Common myeloid progenitor, CD34-positive (primary cell): ENCODE measurements at regions not wholly inside any gene's neighbourhood (a gene's known extent, or its start where the extent isn't known, plus 50 kb on each side); places are given as distances from the start of the nearest gene placed in this dataset.
A peak's percentile ranks its signal among the peaks of the same experiment; 100 is the strongest.
"Not testable (repeated sequence)": the region's sequence is repeated elsewhere in the genome, so short reads cannot be mapped to it uniquely, and the experiment has no call there.

Source experiments
- CTCF ChIA-PET: fragments of 350-600 bp; sonication (Branson Sonifier 250); formaldehyde crosslinking; loops from one replicate; lab custom pipeline; 2021; ENCODE audit warnings: antibody characterized with exemption; lab: Charles Lee
- POLR2A ChIA-PET: fragments of 350-600 bp; sonication (Branson Sonifier 250); formaldehyde crosslinking; loops from one replicate; lab custom pipeline; 2021; ENCODE audit warnings: antibody characterized with exemption; lab: Charles Lee
- DNase-seq, 3 donors: peaks; one replicate each; pipeline versions ENCODE4 v3.0.0 to v3.0.0-alpha.2; 2013
- H3K27ac ChIP-seq, 2 experiments: 1 replicate in 1 of 2; 2 replicates in 1 of 2; pipeline ENCODE4 v1.7.0; 2013; ENCODE audit warnings: inconsistent platforms in 2 of 2, low read length in 2 of 2, mild to moderate bottlenecking in 2 of 2, low read depth in 1 of 2, moderate library complexity in 1 of 2; ENCODE audit not compliant: severe bottlenecking in 2 of 2, insufficient read depth in 1 of 2, poor library complexity in 1 of 2
- H3K27me3 ChIP-seq, 5 experiments: replicated peaks in 2 of 5; 1 replicate in 3 of 5; 2 replicates in 2 of 5; pipeline versions ENCODE4 v1.6.1 to v1.7.0; 2013; ENCODE audit warnings: low read length in 4 of 5, mild to moderate bottlenecking in 2 of 5, moderate library complexity in 2 of 5, inconsistent platforms in 1 of 5; ENCODE audit not compliant: insufficient read depth in 5 of 5, control insufficient read depth in 4 of 5
- H3K36me3 ChIP-seq, 4 experiments: 1 replicate in 2 of 4; 2 replicates in 2 of 4; pipeline versions ENCODE4 v1.6.1 to v1.7.0; 2013; ENCODE audit warnings: low read length in 3 of 4, control low read depth in 1 of 4, mild to moderate bottlenecking in 1 of 4; ENCODE audit not compliant: control insufficient read depth in 4 of 4, insufficient read depth in 4 of 4
- H3K4me1 ChIP-seq, 4 experiments: 1 replicate in 3 of 4; 2 replicates in 1 of 4; pipeline versions ENCODE4 v1.6.1 to v1.7.1; 2013; ENCODE audit warnings: low read length in 3 of 4, mild to moderate bottlenecking in 3 of 4, control low read depth in 1 of 4, inconsistent platforms in 1 of 4, moderate library complexity in 1 of 4; ENCODE audit not compliant: control insufficient read depth in 4 of 4, insufficient read depth in 4 of 4; ENCODE audit errors: control extremely low read depth in 1 of 4
- H3K4me3 ChIP-seq, 7 experiments: 1 replicate in 4 of 7; 2 replicates in 3 of 7; pipeline versions ENCODE4 v1.5.1 to v1.7.0; 2013; ENCODE audit warnings: mild to moderate bottlenecking in 7 of 7, low read length in 6 of 7, moderate library complexity in 6 of 7, inconsistent platforms in 2 of 7, low read depth in 2 of 7, control low read depth in 1 of 7; ENCODE audit not compliant: insufficient read depth in 4 of 7, control insufficient read depth in 1 of 7; ENCODE audit errors: extremely low read depth in 1 of 7
- H3K9me3 ChIP-seq, 5 experiments: 1 replicate in 4 of 5; 2 replicates in 1 of 5; pipeline versions ENCODE4 v1.6.1 to v1.7.1; 2013; ENCODE audit warnings: low read length in 4 of 5, mild to moderate bottlenecking in 2 of 5, inconsistent platforms in 1 of 5, low read depth in 1 of 5, moderate library complexity in 1 of 5; ENCODE audit not compliant: control insufficient read depth in 4 of 5, insufficient read depth in 2 of 5; ENCODE audit errors: control extremely low read depth in 1 of 5
- WGBS: methylation state at CpG from one replicate; pipeline ENCODE4 v1.1.5; 2013; ENCODE audit not compliant: insufficient coverage; 5-methylcytosine and 5-hydroxymethylcytosine counted together

DNA sequence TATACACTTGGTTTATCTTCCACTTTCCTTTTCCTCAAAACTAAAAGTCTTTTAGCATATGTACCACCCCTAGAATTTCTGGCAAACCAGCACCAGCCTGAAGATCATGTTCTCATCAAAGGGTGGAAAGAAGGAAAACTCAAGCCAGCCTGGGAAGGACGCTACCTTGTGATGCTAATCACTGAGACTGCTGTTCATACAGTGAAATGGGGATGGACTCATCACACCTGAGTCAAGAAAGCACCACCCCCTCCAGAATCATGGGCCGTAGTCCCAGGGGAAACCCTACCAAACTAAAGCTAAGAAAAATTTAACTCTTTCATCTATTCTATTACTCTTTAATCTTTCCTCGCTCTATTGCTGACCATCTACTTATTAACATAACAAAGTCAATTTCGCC is 595.9 kb upstream of the AADAT start:
- H3K9me3 ChIP-seq, H3K4me3 ChIP-seq, DNase-seq, H3K27ac ChIP-seq, H3K4me1 ChIP-seq, H3K27me3 ChIP-seq, POLR2A ChIA-PET, CTCF ChIA-PET, H3K36me3 ChIP-seq: not testable (repeated sequence)
- WGBS: 100% methylated on average over 2 of the region's 4 CpGs

DNA sequence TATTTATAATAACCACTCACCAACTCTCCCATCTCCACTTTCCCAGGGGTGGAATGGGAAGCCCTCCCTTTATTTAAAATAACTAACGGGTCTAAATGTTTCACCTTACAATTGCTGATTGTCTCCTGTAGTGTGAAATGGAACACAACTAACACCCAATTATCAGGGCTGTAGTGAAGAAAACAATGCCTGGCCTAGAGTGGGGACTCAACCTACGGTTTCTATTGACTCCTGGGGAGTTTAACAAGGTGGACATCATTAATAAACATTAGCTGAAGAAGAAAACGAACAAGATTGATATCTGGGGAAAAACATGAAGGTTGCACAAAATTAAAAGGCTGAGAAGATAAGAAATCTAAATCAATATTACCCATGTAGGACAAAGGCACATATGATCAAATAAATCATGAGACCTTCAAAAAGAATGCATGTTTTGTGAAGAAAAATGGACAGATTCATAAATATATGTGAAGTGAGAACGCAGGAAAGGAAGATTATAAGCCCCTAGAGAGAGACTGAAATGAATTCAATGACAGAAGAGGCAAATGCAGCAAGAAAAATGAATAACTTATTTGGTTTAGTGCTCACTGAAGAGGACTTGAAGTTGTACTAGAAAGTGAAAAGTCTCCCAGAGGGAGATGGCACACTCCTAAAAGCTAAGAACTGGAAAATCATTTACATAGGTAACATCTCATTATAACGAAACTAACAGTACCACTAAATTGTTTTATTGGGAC is 593.0 kb upstream of the AADAT start:
- H3K27ac ChIP-seq: no peak overlapping the region
- 80% methylated on average over 1 of the region's 5 CpGs for WGBS
- H3K27me3 ChIP-seq: no peaks in the 10 kb centered on the region
- POLR2A ChIA-PET: no interaction called here
- no peak overlapping the region for H3K4me3 ChIP-seq
- peaks cover 0 to 3% (median 0%) of the 10 kb centered on the region in 4 experiments for H3K4me1 ChIP-seq
- no peaks in the 10 kb centered on the region for H3K36me3 ChIP-seq
- CTCF ChIA-PET: no interaction called here
- H3K9me3 ChIP-seq: peaks cover 0 to 2% (median 0%) of the 10 kb centered on the region in 5 experiments
- no peak for DNase-seq

DNA sequence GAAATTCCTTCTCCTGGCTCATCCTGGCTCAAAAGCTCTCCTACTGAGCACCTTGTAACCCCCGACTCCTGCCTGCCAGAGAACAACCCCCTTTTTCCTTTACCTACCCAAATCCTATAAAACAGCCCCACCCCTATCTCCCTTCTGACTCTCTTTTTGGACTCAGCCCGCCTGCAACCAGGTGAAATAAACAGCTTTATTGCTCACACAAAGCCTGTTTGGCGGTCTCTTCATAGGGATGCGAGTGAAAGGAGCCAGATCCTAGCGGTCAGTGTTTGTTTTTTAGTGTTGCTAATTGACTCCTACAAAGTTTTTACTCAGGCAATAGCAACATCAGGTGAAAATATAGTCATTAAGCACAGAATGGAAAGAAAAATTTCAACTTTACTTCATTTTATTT is 592.3 kb upstream of the AADAT start:
- POLR2A ChIA-PET, CTCF ChIA-PET, DNase-seq, H3K4me3 ChIP-seq, H3K36me3 ChIP-seq, H3K27ac ChIP-seq, H3K27me3 ChIP-seq, H3K4me1 ChIP-seq, H3K9me3 ChIP-seq: not testable (repeated sequence)
- 96% methylated on average over 5 of the region's 5 CpGs for WGBS

DNA sequence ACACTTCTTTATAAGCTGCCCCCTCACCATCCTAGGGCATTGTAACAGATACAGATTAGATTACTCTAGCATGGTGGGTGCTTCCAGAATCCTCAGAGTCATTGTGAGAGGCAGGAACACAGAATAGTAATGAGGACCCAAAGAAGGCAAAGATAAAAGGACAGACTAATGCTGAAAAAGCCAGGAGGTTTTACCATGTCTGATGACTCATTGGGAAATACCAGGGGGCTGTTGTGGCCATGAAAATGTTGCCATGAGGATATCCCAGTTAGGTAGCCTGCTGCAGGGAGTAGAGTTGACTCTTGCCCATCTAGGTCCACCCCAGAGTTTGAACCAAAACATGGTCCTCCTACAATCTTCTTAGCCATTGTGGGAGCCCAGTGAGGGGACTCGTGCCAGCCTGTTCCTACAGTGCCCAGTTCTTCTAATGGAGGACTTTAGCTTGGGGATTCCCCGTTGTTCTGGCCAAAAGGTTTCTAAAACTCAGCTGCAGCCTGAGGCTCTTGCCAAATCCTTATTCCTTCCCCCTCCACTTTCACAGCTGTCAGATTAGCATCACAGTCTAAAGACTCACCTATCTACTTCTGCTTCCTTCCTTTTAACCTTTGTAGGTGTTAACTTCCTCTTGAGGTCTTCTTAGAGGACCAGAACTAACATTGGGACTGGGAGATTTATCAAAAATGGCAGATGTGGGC is 586.0 kb upstream of the AADAT start:
- Histone ChIP-seq H3K9me3 (peaks cover 0 to 2% (median 0%) of the 10 kb centered on the region in 5 experiments), H3K27me3 (no peaks in the 10 kb centered on the region), H3K36me3 (no peaks in the 10 kb centered on the region), H3K4me1 (peaks cover 2 to 22% (median 8%) of the 10 kb centered on the region in 4 experiments), H3K27ac (no peak overlapping the region), H3K4me3 (no peak overlapping the region)
- POLR2A ChIA-PET: no interaction called here
- WGBS: 97% methylated on average over 2 of the region's 2 CpGs
- DNase-seq: no peak
- CTCF ChIA-PET: interaction anchor here (1.0 kb wide), 1 partner anchor 83 kb away, joined by 3 read pairs; no protein-coding TSS in a partner anchor

DNA sequence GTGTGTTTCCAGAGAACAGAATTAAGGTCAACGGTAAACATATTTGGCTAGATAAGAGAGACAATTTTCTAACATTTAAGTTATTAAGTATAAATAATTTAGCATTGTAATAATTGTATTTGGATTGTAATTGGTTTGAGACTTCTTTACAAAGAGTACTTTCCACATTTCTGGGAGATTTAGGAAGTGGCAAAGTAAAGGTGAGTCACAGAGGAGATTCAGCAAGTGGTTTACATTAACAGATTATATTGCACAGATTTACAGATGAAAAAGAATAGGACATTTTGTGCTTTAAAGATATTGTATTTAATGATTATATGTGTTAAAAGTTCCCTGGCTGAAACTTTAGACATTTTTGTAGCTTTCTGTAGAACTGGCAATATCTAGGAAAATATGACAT is 584.4 kb upstream of the AADAT start:
- POLR2A ChIA-PET: no interaction called here
- no CpG with 5 or more reads among the region's 1 CpG for WGBS
- no peaks in the 10 kb centered on the region for H3K36me3 ChIP-seq
- DNase-seq: no peak
- CTCF ChIA-PET: no interaction called here
- H3K9me3 ChIP-seq: peaks cover 0 to 2% (median 0%) of the 10 kb centered on the region in 5 experiments
- no peaks in the 10 kb centered on the region for H3K27me3 ChIP-seq
- no peak overlapping the region for H3K27ac ChIP-seq
- H3K4me3 ChIP-seq: no peak overlapping the region
- peaks cover 2 to 22% (median 8%) of the 10 kb centered on the region in 4 experiments for H3K4me1 ChIP-seq

DNA sequence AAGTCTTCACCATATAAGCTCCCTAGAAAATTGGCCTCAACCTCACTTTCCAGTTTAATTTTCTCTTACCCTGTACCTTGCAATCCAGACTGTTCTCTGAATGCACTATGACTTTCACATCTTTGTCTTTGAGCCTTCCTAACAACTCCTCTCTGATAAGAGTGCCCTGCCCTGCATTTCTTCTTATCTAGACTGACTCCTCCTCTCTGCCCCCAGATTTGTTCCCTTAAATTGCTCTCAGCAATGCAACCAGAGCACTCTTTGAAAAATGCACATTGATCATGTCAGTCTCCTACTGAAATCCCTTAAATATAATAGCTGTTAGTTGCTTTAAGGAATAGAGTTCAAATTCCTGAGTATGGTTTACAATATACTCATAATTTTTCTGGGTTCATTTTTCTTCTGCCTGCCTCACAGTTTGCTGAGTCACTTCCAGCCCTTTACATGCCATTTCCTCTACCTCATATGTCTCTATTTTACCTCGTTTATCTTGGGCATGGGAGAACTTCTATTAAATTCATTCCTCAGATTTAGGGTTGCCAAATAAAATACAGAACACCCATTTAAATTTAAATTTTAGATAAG is 582.7 kb upstream of the AADAT start:
- H3K4me3 ChIP-seq: no peak overlapping the region
- H3K36me3 ChIP-seq: no peaks in the 10 kb centered on the region
- no peaks in the 10 kb centered on the region for H3K9me3 ChIP-seq
- peak; percentile 19 to 57 (median 52) for DNase-seq
- no peak overlapping the region for H3K27ac ChIP-seq
- no peaks in the 10 kb centered on the region for H3K27me3 ChIP-seq
- CTCF ChIA-PET: no interaction called here
- H3K4me1 ChIP-seq: peaks cover 2 to 22% (median 8%) of the 10 kb centered on the region in 4 experiments
- no CpG with 5 or more reads among the region's 1 CpG for WGBS
- POLR2A ChIA-PET: no interaction called here

DNA sequence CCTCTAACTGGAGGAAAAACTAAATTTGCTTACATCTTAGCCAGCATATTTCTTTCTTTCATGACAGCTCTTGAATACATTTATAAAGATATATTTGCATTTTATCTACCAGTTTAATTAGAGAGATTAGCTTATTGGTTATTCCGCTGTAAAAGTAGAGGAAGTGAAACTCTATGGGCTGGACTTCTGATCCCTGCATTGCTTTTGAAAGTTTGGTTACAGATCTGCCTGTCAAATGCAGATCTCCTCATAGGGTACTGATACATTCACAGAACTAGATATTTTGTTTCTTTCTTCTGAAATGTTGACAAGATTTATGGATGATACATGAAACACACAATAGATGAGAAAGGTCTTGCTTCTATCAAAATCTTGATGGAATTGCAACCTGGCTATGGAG is 581.4 kb upstream of the AADAT start:
- POLR2A ChIA-PET: interaction anchor here (0.8 kb wide), 1 partner anchor 172 kb away, joined by 3 read pairs; no protein-coding TSS in a partner anchor
- no peak overlapping the region for H3K27ac ChIP-seq

More for the DNA sequence above, 581.4 kb upstream of the AADAT start:
- WGBS: no CpG with 5 or more reads among the region's 1 CpG
- no peaks in the 10 kb centered on the region for H3K27me3 ChIP-seq
- peaks cover 2 to 22% (median 8%) of the 10 kb centered on the region in 4 experiments for H3K4me1 ChIP-seq
- no peak overlapping the region for H3K4me3 ChIP-seq
- H3K36me3 ChIP-seq: no peaks in the 10 kb centered on the region
- CTCF ChIA-PET: no interaction called here
- H3K9me3 ChIP-seq: no peaks in the 10 kb centered on the region
- DNase-seq: no peak
